NCI-H187 treated with DMSO at 0.1 percent for 48 hours (cell line): ENCODE measurements at regions not wholly inside any gene's neighbourhood (a gene's known extent, or its start where the extent isn't known, plus 50 kb on each side); places are given as distances from the start of the nearest gene placed in this dataset.

Experiments
- DNase-seq: peaks from one replicate; lab custom pipeline; 2025; lab: John Stamatoyannopoulos, UW

GRCh38 chr9:78866207-78867132, 569.5 kb downstream of the PSAT1 start:
- DNase-seq = no peak

DNA sequence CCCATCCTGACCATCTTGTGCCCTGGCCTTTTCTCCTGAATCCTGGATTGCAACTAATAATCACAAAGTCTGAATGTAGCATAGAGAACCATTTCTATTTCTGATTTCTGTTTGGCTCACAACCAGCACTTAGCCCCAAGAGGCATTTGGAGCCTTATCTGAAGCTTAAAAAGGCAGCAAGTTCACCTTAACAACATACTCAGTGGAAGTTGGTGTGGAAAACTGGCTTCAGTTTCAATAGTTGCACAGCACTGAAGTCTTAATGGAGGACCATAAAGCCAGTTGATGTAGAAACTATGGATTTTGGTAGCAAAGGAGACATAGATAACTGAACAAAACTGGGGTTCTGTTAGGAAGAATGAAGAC, 574.1 kb downstream of the PSAT1 start:
- DNase-seq = no peak

GRCh38 chr9:78871452-78872331, 574.8 kb downstream of the PSAT1 start:
- no peak for DNase-seq

DNA sequence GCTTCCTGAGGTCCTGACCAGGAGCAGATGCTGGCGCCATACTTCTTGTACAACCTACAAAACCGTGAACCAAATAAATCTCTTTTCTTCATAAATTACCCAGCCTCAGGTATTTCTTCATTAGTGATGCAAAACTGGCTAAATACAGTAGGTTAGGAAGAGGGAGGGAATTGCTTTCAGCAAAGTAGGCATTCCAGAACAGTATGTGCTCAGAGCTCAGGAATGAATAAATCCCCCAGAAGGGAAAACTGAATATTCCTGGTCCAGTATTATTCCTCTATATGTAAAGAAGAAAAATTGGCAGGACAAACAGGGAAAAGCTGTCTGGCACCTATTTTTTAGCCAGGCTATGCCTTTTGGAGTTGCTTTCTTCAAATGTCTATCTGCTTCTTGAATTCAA, 577.1 kb downstream of the PSAT1 start:
- no peak for DNase-seq

- no peak for DNase-seq
Observed at GRCh38 chr9:78879324-78880100, 582.6 kb downstream of the PSAT1 start.

DNA sequence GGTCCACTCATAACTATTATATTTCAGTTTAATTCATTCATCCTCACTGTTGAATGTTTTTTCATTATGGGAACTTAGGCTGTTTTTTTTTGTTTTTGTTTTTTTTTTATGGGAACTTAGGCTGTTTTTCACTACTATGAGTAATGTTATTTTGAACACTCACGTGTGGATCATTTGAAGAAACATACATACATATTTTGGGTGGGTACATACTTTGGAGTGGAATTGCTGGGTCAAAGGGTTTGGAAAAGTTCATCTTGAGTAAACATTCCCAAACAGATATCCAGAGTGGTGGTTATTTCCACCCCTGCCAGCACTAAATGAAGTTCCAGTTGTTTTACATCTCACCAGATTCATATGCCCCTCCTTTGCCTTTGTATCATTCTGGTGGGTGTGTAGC, 584.4 kb downstream of the PSAT1 start:
- DNase-seq = no peak

- DNase-seq = no peak
Observed at GRCh38 chr9:78882481-78882880, 585.6 kb downstream of the PSAT1 start.

DNA sequence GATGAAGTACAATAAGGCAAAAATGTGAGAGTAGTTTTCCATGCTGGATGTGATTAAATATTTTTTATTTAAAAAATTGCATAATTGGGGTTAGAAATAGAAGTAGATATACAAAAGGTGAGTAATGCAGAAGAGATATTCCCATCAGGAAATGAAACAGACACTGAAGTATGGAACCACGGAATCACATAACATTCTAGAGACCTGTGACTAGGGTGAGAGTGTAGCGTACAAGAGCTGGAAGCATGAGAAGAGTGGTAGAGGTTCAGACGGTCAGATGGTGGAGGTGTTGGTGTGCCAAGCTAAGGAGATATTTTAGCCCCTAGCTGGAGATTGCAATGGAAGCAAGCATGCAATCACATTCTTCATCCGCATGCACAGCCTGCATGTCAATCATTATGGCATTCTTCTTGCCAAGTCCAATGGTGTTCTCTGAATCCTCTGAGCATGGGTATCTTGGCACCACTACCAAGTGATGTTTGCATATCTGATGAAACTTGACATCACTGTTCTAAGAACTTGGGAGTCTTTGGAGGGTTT, 587.8 kb downstream of the PSAT1 start:
- DNase-seq = no peak

DNA sequence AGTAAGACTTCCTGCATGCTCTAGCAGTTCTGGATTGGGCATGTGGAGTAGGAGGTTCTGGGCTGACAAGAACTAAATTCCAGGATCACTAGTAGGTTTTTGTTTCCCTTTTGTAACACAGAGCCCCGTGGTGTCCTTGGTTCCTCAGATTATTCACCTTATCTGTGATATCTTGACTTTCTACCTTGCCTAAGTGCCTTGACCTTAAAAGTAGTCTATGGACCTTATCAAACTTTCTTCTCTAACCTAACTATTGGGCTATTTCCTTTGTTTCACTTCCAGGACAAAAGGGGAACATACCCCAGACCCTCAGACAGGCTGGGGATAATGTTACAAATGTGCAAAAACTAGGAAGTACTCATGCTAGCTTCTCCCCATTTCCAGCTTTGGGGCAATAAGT, 595.3 kb downstream of the PSAT1 start:
- no peak for DNase-seq

DNA sequence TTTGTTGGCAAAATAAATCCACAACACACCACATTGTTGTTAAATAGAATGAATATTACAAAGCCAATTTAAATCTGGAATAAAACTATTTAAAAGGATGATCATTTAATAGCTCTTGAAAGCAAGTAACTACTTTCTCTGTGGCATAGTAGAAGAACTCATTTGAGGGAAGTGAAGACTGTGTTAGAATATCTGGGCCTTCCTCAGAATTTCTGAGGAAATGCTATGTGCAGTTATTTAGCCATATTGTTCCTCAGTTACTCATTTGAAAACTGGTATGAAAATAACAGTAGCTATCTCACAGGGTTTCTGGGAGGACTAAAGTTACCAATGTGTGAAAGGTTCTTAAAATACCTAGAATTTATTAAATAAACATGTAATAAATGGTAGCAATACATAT, 595.8 kb downstream of the PSAT1 start:
- DNase-seq = no peak

GRCh38 chr9:78893774-78894401, 597.0 kb downstream of the PSAT1 start:
- DNase-seq = no peak

DNA sequence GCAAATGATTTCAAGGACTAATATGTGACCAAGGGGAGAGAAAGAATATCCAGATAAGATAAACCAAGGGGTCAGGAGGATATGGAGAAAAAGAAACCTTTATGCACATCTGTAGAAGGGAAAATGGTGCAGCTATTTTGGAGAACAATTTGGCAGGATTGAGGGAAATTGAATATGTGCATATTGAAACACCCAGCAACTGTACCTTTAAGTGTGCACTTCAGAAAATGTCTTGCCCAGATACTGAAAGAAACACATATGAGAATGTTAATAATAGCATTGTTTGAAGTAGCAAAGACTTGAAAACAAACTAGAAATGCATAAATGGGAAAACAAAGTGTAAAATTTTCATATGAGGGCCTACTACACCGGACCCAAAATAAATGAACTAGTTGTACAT, 599.6 kb downstream of the PSAT1 start:
- DNase-seq = no peak

- no peak for DNase-seq
Observed at GRCh38 chr9:78898234-78898633, 601.3 kb downstream of the PSAT1 start.

DNA sequence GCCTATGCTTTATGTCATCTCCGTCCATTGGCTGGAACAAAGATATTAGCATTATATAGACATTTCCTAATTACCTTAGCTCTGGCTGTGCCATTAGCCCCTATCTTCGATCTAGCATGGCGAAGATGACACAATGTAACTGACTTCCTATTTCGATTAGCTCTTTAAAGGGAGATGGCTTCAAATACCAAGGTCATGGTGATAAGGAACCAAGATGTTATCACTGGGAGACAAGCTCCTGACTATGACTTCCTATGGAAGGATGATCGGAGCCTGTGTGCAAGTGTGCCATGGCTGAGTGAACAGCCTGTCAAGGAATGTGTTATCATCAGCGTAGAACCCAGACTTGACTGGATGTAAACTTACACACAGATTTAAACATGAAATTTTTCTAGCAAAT, 602.1 kb downstream of the PSAT1 start:
- no peak for DNase-seq

- no peak for DNase-seq
Observed at GRCh38 chr9:78900500-78900899, 603.6 kb downstream of the PSAT1 start.

- no peak for DNase-seq
Observed at GRCh38 chr9:78902051-78902450, 605.1 kb downstream of the PSAT1 start.

DNA sequence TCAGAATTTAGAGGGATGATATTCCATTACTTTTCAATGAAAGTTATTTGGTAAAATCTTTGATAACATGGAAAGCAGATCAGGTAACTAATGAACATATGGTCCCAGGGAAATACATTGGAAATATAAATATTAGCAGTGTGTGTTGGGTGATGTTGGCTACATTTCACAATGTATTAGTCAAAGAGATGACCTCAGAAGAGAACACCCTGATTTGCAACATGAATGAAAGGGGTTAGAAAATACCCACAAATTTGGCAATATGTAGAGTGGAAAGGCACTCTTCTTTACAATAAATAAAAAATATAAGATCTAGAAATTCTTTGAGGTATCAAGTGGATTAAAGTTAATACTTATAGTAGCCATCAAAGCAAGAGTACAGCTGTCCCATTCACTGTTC, 606.7 kb downstream of the PSAT1 start:
- no peak for DNase-seq

DNA sequence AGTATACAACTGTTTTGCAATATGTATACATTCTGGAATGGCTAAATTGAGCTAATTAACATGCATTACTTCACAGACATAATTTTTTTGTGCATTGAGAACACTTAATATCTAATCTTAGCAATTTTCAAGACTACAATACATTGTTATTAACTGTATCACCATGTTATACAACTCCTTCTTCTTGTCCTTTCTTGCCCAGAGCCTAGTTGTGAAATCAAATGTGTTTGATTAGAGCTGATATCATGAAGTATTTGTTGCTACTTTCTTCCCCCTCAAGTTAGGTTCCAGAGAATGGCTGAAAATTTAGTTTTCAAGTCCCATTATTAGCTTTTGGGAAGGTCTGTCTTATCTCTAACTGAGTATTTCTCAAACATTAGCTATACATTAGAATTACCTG, 607.8 kb downstream of the PSAT1 start:
- no peak for DNase-seq

GRCh38 chr9:78905387-78905786, 608.5 kb downstream of the PSAT1 start:
- no peak for DNase-seq

- DNase-seq = no peak
Observed at GRCh38 chr9:78905986-78906755, 609.2 kb downstream of the PSAT1 start.

DNA sequence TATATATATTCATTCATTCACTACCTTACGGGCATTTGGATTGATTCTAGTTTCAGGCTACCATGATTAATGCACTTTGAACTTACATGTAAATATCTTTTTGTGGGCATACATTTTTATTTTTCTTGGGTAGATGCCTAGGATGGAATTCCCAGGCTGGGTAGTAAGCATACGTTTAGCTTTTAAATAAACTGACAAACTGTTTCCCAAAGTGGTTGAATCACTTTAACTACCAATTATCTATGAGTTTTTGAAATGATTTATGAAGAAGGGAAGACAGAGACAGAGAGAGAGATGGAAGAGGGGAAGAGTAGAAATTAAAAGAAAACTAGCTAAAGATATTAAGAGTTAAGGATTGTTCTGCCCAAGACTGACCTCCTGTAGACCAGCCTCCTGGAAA, 612.6 kb downstream of the PSAT1 start:
- DNase-seq = no peak
